Activated T-helper 17 cell treated with anti-CD3 and anti-CD28 coated beads, Interleukin-2, amount 50 U/mL, for 72 hours (primary cell): ENCODE measurements at regions not wholly inside any gene's neighbourhood (a gene's known extent, or its start where the extent isn't known, plus 50 kb on each side); places are given as distances from the start of the nearest gene placed in this dataset.
"Not testable (repeated sequence)": the region's sequence is repeated elsewhere in the genome, so short reads cannot be mapped to it uniquely, and the experiment has no call there.

ENCODE experiments used
- ATAC-seq: fragments of 150-1000 bp; cut with Tn5 transposase; replicated peaks from 2 replicates; pipeline ENCODE4 v1.10.0; 2021; ENCODE audit warnings: mild to moderate bottlenecking, moderate library complexity
- H3K27ac Mint-ChIP-seq: one replicate; pipeline ENCODE4 v1.8.0; 2022; ENCODE audit warnings: mixed read lengths
- H3K27me3 Mint-ChIP-seq: one replicate; pipeline ENCODE4 v1.8.0; 2022; ENCODE audit warnings: mixed read lengths
- H3K36me3 Mint-ChIP-seq: one replicate; pipeline ENCODE4 v1.8.0; 2022; ENCODE audit warnings: low read depth, mild to moderate bottlenecking, mixed read lengths
- H3K4me1 Mint-ChIP-seq: one replicate; pipeline ENCODE4 v1.8.0; 2022; ENCODE audit warnings: mixed read lengths
- H3K4me3 Mint-ChIP-seq: one replicate; pipeline ENCODE4 v1.8.0; 2022; ENCODE audit warnings: mild to moderate bottlenecking, mixed read lengths
- H3K9me3 Mint-ChIP-seq: one replicate; pipeline ENCODE4 v1.8.0; 2022; ENCODE audit warnings: mixed read lengths

GRCh38 chr21:18524097-18524880 lies 120.7 kb upstream of the TMPRSS15 start:
- no peaks in the 10 kb centered on the region for H3K9me3 Mint-ChIP-seq
- H3K27ac Mint-ChIP-seq, result no peak overlapping the region
- no peaks in the 10 kb centered on the region for H3K36me3 Mint-ChIP-seq
- no peaks in the 10 kb centered on the region for H3K4me1 Mint-ChIP-seq
- no peaks in the 10 kb centered on the region for H3K27me3 Mint-ChIP-seq
- no peak overlapping the region for H3K4me3 Mint-ChIP-seq
- no peak for ATAC-seq

- Mint-ChIP-seq H3K27ac (no peak overlapping the region), H3K4me1 (no peaks in the 10 kb centered on the region), H3K36me3 (no peaks in the 10 kb centered on the region), H3K9me3 (no peaks in the 10 kb centered on the region), H3K27me3 (no peaks in the 10 kb centered on the region), H3K4me3 (no peak overlapping the region)
- no peak for ATAC-seq
Measured at GRCh38 chr21:18529254-18529653, 125.7 kb upstream of the TMPRSS15 start.

DNA sequence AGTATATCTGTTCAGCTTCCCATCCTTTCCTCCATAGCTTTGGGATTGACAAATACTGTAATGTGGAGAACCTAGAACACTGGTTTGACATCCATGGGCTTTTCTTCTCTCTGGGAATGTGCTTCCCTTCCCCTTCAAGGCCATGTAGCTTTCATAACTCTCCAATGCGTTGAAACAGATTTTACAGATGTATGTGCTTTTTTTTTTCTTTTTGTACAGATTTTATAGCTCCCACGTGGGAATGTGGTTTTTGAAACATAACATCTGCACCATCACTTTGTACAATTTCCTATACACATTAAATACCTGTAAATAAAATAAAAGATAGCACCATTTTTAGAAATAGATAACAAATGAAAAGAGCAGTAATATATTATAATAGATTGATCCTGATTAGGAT lies 138.5 kb upstream of the TMPRSS15 start:
- Mint-ChIP-seq H3K36me3 (no peaks in the 10 kb centered on the region), H3K4me3 (no peak overlapping the region), H3K9me3 (peaks cover 9% of the 10 kb centered on the region), H3K27me3 (no peaks in the 10 kb centered on the region), H3K4me1 (no peaks in the 10 kb centered on the region), H3K27ac (no peak overlapping the region)
- ATAC-seq, result no peak

DNA sequence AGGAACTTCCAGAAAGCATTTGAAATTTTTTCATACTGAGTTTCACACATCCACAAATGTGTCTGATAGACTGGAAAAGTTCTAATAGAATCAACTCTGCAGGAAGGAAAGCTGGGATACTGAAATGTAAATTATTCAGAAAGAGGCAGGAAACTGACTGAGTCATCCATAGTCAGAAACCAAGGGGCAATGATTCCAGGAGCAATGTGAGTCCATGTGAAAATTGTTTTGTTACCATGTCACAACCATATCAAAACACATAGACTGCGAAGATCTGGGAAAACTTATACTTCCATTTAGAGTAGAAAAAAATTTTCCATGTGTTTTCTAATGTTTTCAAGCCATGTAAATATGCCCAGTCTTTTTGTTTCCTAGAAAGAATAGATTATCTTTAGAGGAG lies 142.3 kb upstream of the TMPRSS15 start:
- H3K36me3 Mint-ChIP-seq, result no peaks in the 10 kb centered on the region

GRCh38 chr21:18547347-18547746 lies 143.8 kb upstream of the TMPRSS15 start:
- no peak for ATAC-seq
- H3K27ac Mint-ChIP-seq, result no peak overlapping the region
- no peak overlapping the region for H3K4me3 Mint-ChIP-seq
- peaks cover 5% of the 10 kb centered on the region for H3K9me3 Mint-ChIP-seq
- H3K36me3 Mint-ChIP-seq, result no peaks in the 10 kb centered on the region
- H3K4me1 Mint-ChIP-seq, result no peaks in the 10 kb centered on the region
- no peaks in the 10 kb centered on the region for H3K27me3 Mint-ChIP-seq

More for the DNA sequence above, 142.3 kb upstream of the TMPRSS15 start:
- ATAC-seq, result no peak
- H3K27ac Mint-ChIP-seq, result no peak overlapping the region
- H3K9me3 Mint-ChIP-seq, result peaks cover 9% of the 10 kb centered on the region
- H3K27me3 Mint-ChIP-seq, result no peaks in the 10 kb centered on the region
- no peaks in the 10 kb centered on the region for H3K4me1 Mint-ChIP-seq
- no peak overlapping the region for H3K4me3 Mint-ChIP-seq

GRCh38 chr21:18548249-18548648 lies 144.7 kb upstream of the TMPRSS15 start:
- Mint-ChIP-seq H3K9me3 (peaks cover 5% of the 10 kb centered on the region), H3K27me3 (no peaks in the 10 kb centered on the region), H3K36me3 (no peaks in the 10 kb centered on the region), H3K27ac (no peak overlapping the region), H3K4me3 (no peak overlapping the region), H3K4me1 (no peaks in the 10 kb centered on the region)
- no peak for ATAC-seq

- H3K27me3 Mint-ChIP-seq, result no peaks in the 10 kb centered on the region
- H3K36me3 Mint-ChIP-seq, result no peaks in the 10 kb centered on the region
- no peaks in the 10 kb centered on the region for H3K4me1 Mint-ChIP-seq
- no peak overlapping the region for H3K4me3 Mint-ChIP-seq
- H3K27ac Mint-ChIP-seq, result no peak overlapping the region
- H3K9me3 Mint-ChIP-seq, result peaks cover 5% of the 10 kb centered on the region
- no peak for ATAC-seq
Measured at GRCh38 chr21:18549214-18549905, 145.8 kb upstream of the TMPRSS15 start.

DNA sequence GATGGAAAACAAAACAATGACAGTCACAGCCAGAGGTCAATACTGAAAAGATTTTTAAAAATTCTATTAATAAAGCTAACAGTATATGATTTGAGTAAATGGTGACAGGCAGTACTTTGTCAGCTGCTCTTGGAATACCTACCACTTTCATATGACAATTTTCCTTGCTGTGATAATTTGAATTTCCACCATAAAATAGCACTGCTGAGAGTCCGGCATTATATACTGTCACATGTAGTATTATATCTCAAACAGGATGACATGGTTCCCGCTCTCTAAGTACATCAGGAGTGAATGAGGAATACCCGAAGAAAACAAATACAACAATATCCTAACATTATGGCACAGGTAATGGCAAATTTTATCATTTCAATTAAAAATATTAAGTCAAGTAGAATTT lies 146.8 kb upstream of the TMPRSS15 start:
- no peaks in the 10 kb centered on the region for H3K9me3 Mint-ChIP-seq
- no peak for ATAC-seq
- no peaks in the 10 kb centered on the region for H3K27me3 Mint-ChIP-seq
- no peak overlapping the region for H3K4me3 Mint-ChIP-seq
- H3K27ac Mint-ChIP-seq, result no peak overlapping the region
- H3K36me3 Mint-ChIP-seq, result no peaks in the 10 kb centered on the region
- no peaks in the 10 kb centered on the region for H3K4me1 Mint-ChIP-seq

DNA sequence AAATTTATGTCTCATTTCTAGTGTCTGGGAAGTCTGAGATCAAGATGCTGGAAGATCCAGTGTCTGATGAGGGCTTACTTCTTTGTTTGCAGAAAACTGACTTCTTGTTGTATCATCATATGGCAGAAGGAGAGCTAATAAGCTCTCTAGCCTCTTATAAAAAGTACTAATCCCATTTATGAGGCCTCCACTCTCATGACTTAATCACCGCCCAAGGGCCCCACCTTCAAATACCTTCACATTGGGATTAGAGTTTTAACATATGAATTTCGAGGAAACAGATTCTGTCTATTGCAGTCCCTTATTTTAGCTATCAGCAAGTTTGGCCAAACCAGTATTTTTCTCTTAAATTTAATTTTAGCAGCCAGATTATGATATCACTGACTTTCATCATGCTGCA lies 150.2 kb upstream of the TMPRSS15 start:
- no peaks in the 10 kb centered on the region for H3K4me1 Mint-ChIP-seq
- peaks cover 3% of the 10 kb centered on the region for H3K9me3 Mint-ChIP-seq
- H3K36me3 Mint-ChIP-seq, result no peaks in the 10 kb centered on the region
- no peak overlapping the region for H3K4me3 Mint-ChIP-seq
- H3K27me3 Mint-ChIP-seq, result no peaks in the 10 kb centered on the region
- no peak for ATAC-seq
- no peak overlapping the region for H3K27ac Mint-ChIP-seq

DNA sequence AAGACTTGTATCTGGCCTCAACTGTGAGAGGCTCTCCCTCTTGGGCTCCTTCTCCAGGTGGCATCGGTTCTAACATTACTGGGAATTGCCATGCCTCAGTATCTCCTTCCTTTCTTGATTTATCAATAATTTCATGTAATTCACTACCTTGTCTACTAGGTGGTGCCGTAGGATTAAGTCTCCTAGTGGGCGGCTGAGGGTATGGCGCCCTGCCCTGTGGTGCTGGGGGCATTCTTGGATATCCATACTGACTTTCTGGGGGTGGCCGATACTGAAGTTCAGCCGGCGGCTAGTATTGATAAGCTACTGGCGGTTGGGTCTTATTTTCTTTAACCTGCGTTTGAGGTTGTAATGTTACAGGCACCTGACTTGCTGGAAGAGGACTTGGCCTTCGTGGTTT lies 164.2 kb upstream of the TMPRSS15 start:
- H3K9me3 Mint-ChIP-seq, H3K4me3 Mint-ChIP-seq, ATAC-seq, H3K27me3 Mint-ChIP-seq, H3K4me1 Mint-ChIP-seq, H3K27ac Mint-ChIP-seq, H3K36me3 Mint-ChIP-seq: not testable (repeated sequence)

- no peaks in the 10 kb centered on the region for H3K4me1 Mint-ChIP-seq
- no peaks in the 10 kb centered on the region for H3K27me3 Mint-ChIP-seq
- no peaks in the 10 kb centered on the region for H3K36me3 Mint-ChIP-seq
- peaks cover 6% of the 10 kb centered on the region for H3K9me3 Mint-ChIP-seq
- ATAC-seq, result no peak
- H3K27ac Mint-ChIP-seq, result no peak overlapping the region
- no peak overlapping the region for H3K4me3 Mint-ChIP-seq
Measured at GRCh38 chr21:18588001-18588662, 184.5 kb upstream of the TMPRSS15 start.

- no peaks in the 10 kb centered on the region for H3K9me3 Mint-ChIP-seq
- no peak for ATAC-seq
- no peak overlapping the region for H3K27ac Mint-ChIP-seq
- H3K36me3 Mint-ChIP-seq, result no peaks in the 10 kb centered on the region
- H3K4me1 Mint-ChIP-seq, result no peaks in the 10 kb centered on the region
- H3K27me3 Mint-ChIP-seq, result no peaks in the 10 kb centered on the region
- no peak overlapping the region for H3K4me3 Mint-ChIP-seq
Measured at GRCh38 chr21:18601146-18601545, 197.6 kb upstream of the TMPRSS15 start.

DNA sequence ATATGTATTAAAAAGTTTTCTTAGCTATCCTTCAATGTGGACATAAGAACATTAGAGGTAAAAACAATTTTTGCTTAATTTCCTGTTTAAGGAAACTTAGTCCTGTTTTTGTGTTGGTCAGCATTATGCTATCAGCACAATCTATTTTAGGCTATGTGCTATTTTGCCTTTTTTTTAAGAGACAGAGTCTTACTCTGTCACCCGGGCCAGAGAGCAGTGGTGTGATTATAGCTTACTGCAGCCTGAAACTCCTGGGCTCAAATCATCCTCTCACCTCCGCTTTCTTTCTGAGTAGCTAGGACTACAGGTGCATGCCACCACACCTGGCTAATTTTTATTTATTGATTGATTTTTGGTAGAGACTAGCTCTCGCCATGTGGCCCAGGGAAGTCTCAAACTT lies 199.1 kb upstream of the TMPRSS15 start:
- no peak overlapping the region for H3K27ac Mint-ChIP-seq
- H3K4me3 Mint-ChIP-seq, result no peak overlapping the region
- ATAC-seq, result no peak
- no peaks in the 10 kb centered on the region for H3K27me3 Mint-ChIP-seq
- H3K9me3 Mint-ChIP-seq, result no peaks in the 10 kb centered on the region
- H3K36me3 Mint-ChIP-seq, result no peaks in the 10 kb centered on the region
- H3K4me1 Mint-ChIP-seq, result no peaks in the 10 kb centered on the region

DNA sequence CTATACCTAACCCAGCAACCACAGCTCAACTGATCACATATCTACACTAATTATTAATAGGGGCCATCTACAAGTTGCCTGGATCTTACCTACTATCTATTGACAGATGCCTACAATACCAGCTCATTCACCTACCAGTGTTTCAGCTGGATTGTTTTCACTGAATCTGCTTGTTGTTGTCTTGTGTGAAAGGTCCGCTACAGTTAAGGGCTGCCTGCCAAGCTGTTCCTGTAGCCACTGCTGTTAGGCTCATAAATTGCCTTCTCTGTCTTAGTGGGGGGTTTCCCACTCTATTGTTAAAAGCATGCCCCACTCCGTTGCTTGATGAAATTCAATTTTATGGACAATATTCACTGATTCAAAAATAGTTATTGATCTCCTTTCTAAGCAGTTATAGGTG lies 199.7 kb upstream of the TMPRSS15 start:
- Mint-ChIP-seq H3K9me3 (no peaks in the 10 kb centered on the region), H3K36me3 (no peaks in the 10 kb centered on the region), H3K4me1 (no peaks in the 10 kb centered on the region), H3K27me3 (no peaks in the 10 kb centered on the region), H3K4me3 (no peak overlapping the region), H3K27ac (no peak overlapping the region)
- no peak for ATAC-seq

GRCh38 chr21:18603980-18604379 lies 200.4 kb upstream of the TMPRSS15 start:
- no peak for ATAC-seq
- Mint-ChIP-seq H3K36me3 (no peaks in the 10 kb centered on the region), H3K4me1 (no peaks in the 10 kb centered on the region), H3K9me3 (no peaks in the 10 kb centered on the region), H3K27me3 (no peaks in the 10 kb centered on the region), H3K4me3 (no peak overlapping the region), H3K27ac (no peak overlapping the region)
